ENCODE measurements at regions not wholly inside any gene's neighbourhood (a gene's known extent, or its start where the extent isn't known, plus 50 kb on each side); places are given as distances from the start of the nearest gene placed in this dataset.
"Not testable (repeated sequence)": the region's sequence is repeated elsewhere in the genome, so short reads cannot be mapped to it uniquely, and the experiment has no call there.

DNA sequence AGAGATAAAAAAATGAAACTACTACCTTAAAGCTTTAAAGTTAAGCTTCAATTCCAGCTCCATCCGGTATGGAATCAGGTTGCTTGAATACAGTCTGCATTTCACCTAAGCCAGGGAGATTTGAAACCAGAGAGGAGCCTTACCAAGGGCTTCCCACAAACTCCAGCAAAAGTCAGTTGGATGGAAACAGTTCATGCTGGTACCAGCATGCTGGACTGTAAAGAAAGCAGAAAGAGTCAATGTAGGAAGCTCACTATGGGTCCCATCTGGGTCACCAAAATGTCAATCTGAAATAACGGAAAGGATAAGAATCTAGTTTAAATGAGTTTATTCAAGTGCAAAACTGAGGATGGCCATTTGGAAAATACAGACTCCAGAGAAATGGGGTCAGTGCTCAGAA lies 65.3 kb downstream of the CDO1 start:
- no peak overlapping the region for H3K4me3 ChIP-seq (replicated peaks in 1 of 2; ENCODE audit: low read depth in 2 of 2, low read length in 2 of 2)
- no peak for DNase-seq (ENCODE audit: low read depth in 2 of 2)
- TF ChIP-seq, protein P1, sequence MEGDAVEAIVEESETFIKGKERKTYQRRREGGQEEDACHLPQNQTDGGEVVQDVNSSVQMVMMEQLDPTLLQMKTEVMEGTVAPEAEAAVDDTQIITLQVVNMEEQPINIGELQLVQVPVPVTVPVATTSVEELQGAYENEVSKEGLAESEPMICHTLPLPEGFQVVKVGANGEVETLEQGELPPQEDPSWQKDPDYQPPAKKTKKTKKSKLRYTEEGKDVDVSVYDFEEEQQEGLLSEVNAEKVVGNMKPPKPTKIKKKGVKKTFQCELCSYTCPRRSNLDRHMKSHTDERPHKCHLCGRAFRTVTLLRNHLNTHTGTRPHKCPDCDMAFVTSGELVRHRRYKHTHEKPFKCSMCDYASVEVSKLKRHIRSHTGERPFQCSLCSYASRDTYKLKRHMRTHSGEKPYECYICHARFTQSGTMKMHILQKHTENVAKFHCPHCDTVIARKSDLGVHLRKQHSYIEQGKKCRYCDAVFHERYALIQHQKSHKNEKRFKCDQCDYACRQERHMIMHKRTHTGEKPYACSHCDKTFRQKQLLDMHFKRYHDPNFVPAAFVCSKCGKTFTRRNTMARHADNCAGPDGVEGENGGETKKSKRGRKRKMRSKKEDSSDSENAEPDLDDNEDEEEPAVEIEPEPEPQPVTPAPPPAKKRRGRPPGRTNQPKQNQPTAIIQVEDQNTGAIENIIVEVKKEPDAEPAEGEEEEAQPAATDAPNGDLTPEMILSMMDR (IDR thresholded peaks at IDR 0.05; ENCODE audit: low read depth, low read length), result no peak

DNA sequence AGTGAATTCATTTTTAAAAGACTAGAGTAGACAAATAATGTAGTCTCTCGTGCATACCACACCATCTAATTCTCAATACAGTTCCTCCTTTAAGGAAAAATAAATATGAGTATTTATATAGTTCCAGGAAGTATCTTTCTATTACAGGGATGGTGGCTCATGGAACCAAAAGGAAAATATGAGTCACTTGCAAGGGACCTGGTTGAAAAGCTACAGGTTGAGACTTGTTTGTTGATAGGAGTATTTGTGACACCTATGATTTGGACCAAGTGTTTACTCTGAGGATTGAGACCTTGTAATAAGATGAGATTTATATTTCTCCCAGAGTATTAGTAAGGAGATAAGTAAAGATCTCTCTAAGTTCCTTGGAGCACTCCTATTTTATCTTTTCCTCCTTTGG lies 67.4 kb downstream of the CDO1 start:
- no peak for DNase-seq (ENCODE audit: low read depth in 2 of 2)
- H3K4me3 ChIP-seq (replicated peaks in 1 of 2; ENCODE audit: low read depth in 2 of 2, low read length in 2 of 2), result no peak overlapping the region
- TF ChIP-seq, protein P1 (IDR thresholded peaks at IDR 0.05; ENCODE audit: low read depth, low read length), result no peak

DNA sequence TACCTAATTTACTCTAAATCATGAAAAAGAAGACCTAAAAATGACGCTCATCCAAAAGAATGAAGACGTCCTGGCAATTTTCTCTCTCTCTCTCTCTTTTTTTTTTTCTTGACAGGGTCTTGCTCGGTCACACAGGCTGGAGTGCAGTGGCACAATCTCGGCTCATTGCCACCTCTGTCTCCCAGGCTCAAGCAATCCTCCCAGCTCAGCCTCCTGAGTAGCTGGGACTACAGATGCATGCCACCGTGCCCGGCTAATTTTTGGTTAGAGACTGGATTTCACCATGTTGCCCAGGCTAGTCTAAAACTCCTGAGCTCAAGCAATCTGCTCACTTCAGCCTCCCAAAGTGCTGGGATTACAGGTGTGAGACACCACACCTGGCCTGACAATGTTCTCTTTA lies 77.2 kb downstream of the CDO1 start:
- not testable (repeated sequence) for DNase-seq (ENCODE audit: low read depth in 2 of 2); H3K4me3 ChIP-seq (replicated peaks in 1 of 2; ENCODE audit: low read depth in 2 of 2, low read length in 2 of 2)

DNA sequence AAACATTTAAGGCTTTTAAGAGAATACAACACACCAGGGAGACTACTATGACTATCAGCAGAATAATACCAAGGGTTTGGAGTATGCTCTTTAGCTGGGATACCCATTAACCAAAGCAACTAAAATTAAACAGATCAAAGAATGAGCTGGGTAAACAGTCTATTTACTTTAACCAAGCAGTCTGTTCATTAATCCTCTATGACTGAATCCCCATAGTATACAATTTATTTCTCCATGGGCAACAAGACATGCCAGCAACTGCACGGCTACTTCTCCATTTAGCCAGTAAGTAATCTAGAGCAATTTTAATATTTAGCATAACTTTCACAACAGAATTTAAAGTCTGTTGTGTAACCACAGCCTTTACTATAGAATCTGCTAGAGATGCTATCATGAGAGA lies 77.6 kb downstream of the CDO1 start:
- no peak for DNase-seq (ENCODE audit: low read depth in 2 of 2)
- TF ChIP-seq, protein P1 (IDR thresholded peaks at IDR 0.05; ENCODE audit: low read depth, low read length), result no peak
- no peak overlapping the region for H3K4me3 ChIP-seq (replicated peaks in 1 of 2; ENCODE audit: low read depth in 2 of 2, low read length in 2 of 2)

DNA sequence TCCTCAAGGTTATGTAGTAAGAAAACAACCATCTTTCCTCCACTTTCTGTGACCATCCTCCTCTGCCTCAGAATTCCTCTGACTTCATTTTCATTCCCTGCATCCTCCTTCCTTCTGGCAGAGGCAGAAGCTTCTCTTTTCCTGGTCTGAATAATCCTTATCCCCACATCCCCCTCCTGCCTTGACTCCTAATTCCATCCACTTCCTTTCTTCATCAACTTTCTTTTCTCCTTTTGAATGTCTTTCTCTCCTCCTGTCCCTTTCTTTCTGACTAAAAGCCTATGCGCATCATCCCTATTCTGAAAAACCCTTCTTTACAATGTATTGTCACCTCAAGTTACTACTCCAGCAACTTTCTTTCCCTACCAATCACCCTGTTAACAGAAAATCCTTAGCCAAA lies 79.0 kb downstream of the CDO1 start:
- TF ChIP-seq, protein P1 (IDR thresholded peaks at IDR 0.05; ENCODE audit: low read depth, low read length), result no peak
- no peak overlapping the region for H3K4me3 ChIP-seq (replicated peaks in 1 of 2; ENCODE audit: low read depth in 2 of 2, low read length in 2 of 2)
- DNase-seq (ENCODE audit: low read depth in 2 of 2), result no peak

DNA sequence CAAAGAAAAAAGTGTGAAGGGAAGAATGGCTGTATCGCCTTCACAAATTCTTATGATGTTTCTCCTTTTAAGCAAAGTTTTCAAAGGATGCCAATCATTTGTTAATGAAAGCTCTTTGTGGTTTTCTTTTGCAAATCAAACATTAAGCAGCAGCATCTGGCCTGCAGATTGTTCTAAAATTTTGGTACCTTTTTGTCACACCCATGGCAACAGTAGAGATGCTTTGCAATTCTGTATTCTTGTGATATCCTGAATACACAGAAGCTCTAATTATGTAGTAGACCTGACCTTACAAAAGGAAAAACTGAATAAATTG lies 79.8 kb downstream of the CDO1 start:
- H3K4me3 ChIP-seq (replicated peaks in 1 of 2; ENCODE audit: low read depth in 2 of 2, low read length in 2 of 2), result no peak overlapping the region
- TF ChIP-seq, protein P1 (IDR thresholded peaks at IDR 0.05; ENCODE audit: low read depth, low read length), result no peak
- DNase-seq (ENCODE audit: low read depth in 2 of 2), result no peak

DNA sequence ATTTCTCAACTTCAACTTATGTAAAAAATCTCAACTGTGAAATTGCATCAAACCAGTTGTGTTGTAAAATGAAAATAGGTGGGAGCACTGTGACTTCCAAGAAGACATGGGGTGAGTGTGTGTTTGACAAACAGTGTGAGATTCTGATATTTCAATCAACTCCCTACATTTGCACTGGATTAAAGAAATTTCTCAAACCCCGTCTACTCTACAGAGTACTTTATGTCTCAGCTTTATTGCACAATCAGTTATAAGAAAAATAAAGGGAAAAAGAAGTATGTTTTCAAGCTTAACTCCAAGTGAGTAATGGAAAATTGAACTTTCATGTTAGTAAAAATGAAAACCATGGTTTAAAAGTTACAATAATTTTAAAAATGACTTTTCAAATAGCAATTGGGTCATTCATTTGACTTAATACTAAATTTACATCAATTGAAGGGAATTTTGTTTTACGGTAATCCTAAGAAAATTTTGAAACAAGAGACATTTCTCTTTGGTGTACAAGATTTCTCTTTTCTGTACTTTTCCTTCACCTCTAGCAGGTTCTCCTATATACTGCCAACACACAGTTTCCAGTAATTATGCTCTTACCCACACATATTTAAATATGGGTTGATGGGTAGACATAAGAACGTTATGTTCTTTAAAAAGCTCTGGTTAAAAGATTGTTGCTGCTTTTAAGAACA lies 80.3 kb downstream of the CDO1 start:
- DNase-seq (ENCODE audit: low read depth in 2 of 2), result no peak
- TF ChIP-seq, protein P1 (IDR thresholded peaks at IDR 0.05; ENCODE audit: low read depth, low read length), result no peak
- no peak overlapping the region for H3K4me3 ChIP-seq (replicated peaks in 1 of 2; ENCODE audit: low read depth in 2 of 2, low read length in 2 of 2)
